Calu3 (cell line): ENCODE measurements at regions not wholly inside any gene's neighbourhood (a gene's known extent, or its start where the extent isn't known, plus 50 kb on each side); places are given as distances from the start of the nearest gene placed in this dataset.

Source experiments
- BruUV-seq: library from RNA; stranded (reverse); fragments of 400-500 nt; replicated peaks from 2 replicates; lab custom pipeline; 2021; lab: Mats Ljungman, UMichigan
- CTCF ChIA-PET: fragments of 300-600 bp; sonication (Branson Sonifier 250); formaldehyde crosslinking; loops from one replicate; lab custom pipeline; 2022; ENCODE audit warnings: antibody characterized with exemption; lab: Charles Lee
- DNase-seq: peaks from one replicate; pipeline ENCODE4 v3.0.0; 2022
- H3K27ac Mint-ChIP-seq: one replicate; pipeline ENCODE4 v1.8.0; 2022; ENCODE audit warnings: mixed read lengths; ENCODE audit not compliant: unreplicated experiment
- H3K27me3 Mint-ChIP-seq: one replicate; pipeline ENCODE4 v1.8.0; 2022; ENCODE audit warnings: mixed read lengths; ENCODE audit not compliant: unreplicated experiment
- H3K36me3 Mint-ChIP-seq: one replicate; pipeline ENCODE4 v1.8.0; 2022; ENCODE audit warnings: mild to moderate bottlenecking, moderate library complexity, mixed read lengths; ENCODE audit not compliant: insufficient read depth, unreplicated experiment
- H3K4me1 Mint-ChIP-seq: one replicate; pipeline ENCODE4 v1.8.0; 2022; ENCODE audit warnings: mild to moderate bottlenecking, low read depth, mixed read lengths; ENCODE audit not compliant: unreplicated experiment
- H3K4me3 Mint-ChIP-seq: one replicate; pipeline ENCODE4 v1.8.0; 2022; ENCODE audit warnings: mild to moderate bottlenecking, low read depth, moderate library complexity, mixed read lengths; ENCODE audit not compliant: unreplicated experiment
- H3K9me3 Mint-ChIP-seq: one replicate; pipeline ENCODE4 v1.8.0; 2022; ENCODE audit warnings: low read depth, mixed read lengths; ENCODE audit not compliant: unreplicated experiment
- CTCF ChIP-seq: fragments of 200-600 bp; IDR thresholded peaks from one replicate; pipeline ENCODE4 v1.8.0; 2022; ENCODE audit warnings: antibody characterized with exemption; ENCODE audit not compliant: unreplicated experiment
- intact Hi-C: fragments of 100-400 bp; cut with micrococcal nuclease; formaldehyde crosslinking; loops from one replicate; pipeline ENCODE4 v1.10.0; 2022; ENCODE audit not compliant: unreplicated experiment

- Mint-ChIP-seq H3K27me3 (no peaks in the 10 kb centered on the region), H3K4me3 (no peak overlapping the region), H3K27ac (no peak overlapping the region), H3K9me3 (no peaks in the 10 kb centered on the region), H3K36me3 (no peaks in the 10 kb centered on the region), H3K4me1 (no peaks in the 10 kb centered on the region)
- no peak for TF ChIP-seq CTCF
- intact Hi-C loops: no loop called here
- BruUV-seq: no TSS peak
- no peak for DNase-seq
- CTCF ChIA-PET: no interaction called here
Measured at GRCh38 chr2:198231562-198231961, 427.2 kb downstream of the PLCL1 start.

DNA sequence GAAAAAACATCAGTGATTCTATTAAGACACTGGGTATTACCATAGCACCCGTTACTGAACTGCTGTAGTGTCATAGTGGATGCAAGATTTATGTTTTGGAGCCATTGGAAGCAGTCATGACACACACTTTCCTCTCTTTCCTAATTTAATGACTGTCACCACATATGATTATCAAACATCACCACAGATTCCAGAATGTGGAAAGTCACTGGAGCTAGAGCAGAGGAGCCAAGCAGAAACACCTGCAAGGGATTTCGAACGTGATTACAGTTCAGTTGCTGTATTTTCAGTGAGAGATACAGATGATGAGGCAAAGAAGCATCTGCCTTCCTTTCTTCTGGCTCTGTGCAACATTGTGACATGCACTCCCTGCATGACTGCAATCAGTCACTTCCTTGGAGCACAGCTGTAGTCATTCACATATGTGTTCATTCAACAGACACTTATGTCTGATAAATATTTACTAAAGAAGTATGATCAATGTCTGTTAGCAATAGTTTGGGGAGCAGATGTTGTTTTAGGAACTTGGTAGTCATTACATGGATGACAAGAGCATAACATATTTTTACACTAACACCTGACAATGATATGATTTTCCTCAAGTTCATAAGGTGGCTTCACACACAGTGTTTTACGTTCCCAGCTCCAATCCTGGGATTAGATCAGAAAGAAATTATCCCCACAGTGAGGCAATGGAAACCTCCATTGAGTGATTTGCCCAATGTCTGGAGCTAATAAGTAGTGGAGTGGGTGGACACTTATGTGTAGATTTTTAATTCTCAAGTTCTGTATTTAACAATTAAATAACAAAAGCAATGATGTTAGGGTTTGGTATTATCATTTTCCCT is 416.6 kb downstream of the PLCL1 start:
- H3K36me3 Mint-ChIP-seq: no peaks in the 10 kb centered on the region
- H3K9me3 Mint-ChIP-seq: no peaks in the 10 kb centered on the region
- no peak for DNase-seq
- no peak overlapping the region for H3K27ac Mint-ChIP-seq
- H3K27me3 Mint-ChIP-seq: no peaks in the 10 kb centered on the region
- no TSS peak for BruUV-seq
- no peak for TF ChIP-seq CTCF
- H3K4me3 Mint-ChIP-seq: no peak overlapping the region
- intact Hi-C loops: no loop called here
- CTCF ChIA-PET: no interaction called here
- peaks cover 10% of the 10 kb centered on the region for H3K4me1 Mint-ChIP-seq

DNA sequence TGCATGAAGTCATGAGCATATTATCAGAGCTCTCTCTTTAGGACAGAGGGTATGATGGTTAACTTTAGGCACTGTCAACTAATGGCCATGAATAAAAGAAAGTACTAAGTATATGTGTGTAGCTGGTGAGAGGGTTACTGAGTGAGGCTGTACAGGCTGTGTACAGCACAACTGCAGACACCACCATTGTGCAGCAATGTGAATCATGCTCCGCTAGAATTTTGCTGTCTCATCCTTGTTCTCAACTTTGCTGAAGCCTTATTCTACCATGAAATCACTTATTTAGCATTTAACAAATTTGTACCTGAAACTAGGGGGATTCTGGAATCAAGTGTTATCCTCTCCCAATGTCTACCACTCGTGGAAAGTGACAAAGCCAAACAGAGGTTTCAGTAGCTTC is 414.9 kb downstream of the PLCL1 start:
- H3K9me3 Mint-ChIP-seq: no peaks in the 10 kb centered on the region
- H3K27ac Mint-ChIP-seq: no peak overlapping the region
- H3K27me3 Mint-ChIP-seq: no peaks in the 10 kb centered on the region
- no peak for DNase-seq
- no peak overlapping the region for H3K4me3 Mint-ChIP-seq
- H3K4me1 Mint-ChIP-seq: no peaks in the 10 kb centered on the region
- H3K36me3 Mint-ChIP-seq: no peaks in the 10 kb centered on the region
- intact Hi-C loops: no loop called here
- CTCF ChIA-PET: no interaction called here
- TF ChIP-seq CTCF: no peak
- BruUV-seq: no TSS peak

DNA sequence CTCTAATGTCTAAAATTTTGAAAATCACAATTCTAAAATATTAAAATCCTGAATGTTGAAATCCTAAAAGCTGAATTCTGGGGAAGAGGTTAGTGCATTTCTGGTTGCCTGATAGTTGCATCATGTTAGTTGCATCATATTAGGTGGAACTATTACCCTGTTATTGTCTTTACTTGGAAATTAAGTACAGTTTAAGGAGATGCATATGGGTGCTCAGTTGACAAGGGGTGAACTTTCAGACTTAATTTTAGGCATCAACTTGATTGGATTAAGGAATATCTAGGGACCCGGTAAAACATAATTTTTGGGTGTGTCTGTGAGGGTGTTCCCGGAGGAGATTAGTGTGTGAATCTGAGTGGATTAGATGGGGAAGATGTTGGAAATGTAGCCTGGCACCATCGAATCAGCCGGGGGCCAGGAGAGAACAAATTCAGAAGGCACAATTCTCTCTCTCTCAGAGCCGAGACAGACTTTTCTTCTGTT is 409.8 kb downstream of the PLCL1 start:
- H3K36me3 Mint-ChIP-seq: no peaks in the 10 kb centered on the region
- no peak for TF ChIP-seq CTCF
- CTCF ChIA-PET: no interaction called here
- H3K9me3 Mint-ChIP-seq: no peaks in the 10 kb centered on the region
- H3K4me3 Mint-ChIP-seq: no peak overlapping the region
- BruUV-seq: no TSS peak
- peak overlapping the region; percentile 36 for H3K27ac Mint-ChIP-seq
- no peak for DNase-seq
- H3K27me3 Mint-ChIP-seq: no peaks in the 10 kb centered on the region
- intact Hi-C loops: no loop called here
- no peaks in the 10 kb centered on the region for H3K4me1 Mint-ChIP-seq
